Liver (tissue), 8 donors: ENCODE measurements at regions not wholly inside any gene's neighbourhood (a gene's known extent, or its start where the extent isn't known, plus 50 kb on each side); places are given as distances from the start of the nearest gene placed in this dataset.

Experiments
- DNase-seq: peaks from one replicate; pipeline ENCODE4 v3.0.0-alpha.2; 2017; ENCODE audit warnings: low spot score
- H3K27ac ChIP-seq, 2 donors: one replicate each; pipeline ENCODE4 v1.7.0; 2013; ENCODE audit warnings: inconsistent platforms in 2 of 2, low read length in 2 of 2, control low read depth in 1 of 2, low read depth in 1 of 2, mild to moderate bottlenecking in 1 of 2
- H3K27me3 ChIP-seq, 4 donors: one replicate each; pipeline versions ENCODE4 v1.6.1 to v1.7.0; 2013; ENCODE audit warnings: low read length in 3 of 4, inconsistent platforms in 1 of 4, mild to moderate bottlenecking in 1 of 4, moderate library complexity in 1 of 4; ENCODE audit not compliant: control insufficient read depth in 4 of 4, insufficient read depth in 4 of 4
- H3K36me3 ChIP-seq, 4 donors: one replicate each; pipeline versions ENCODE4 v1.6.1 to v1.7.0; 2013; ENCODE audit warnings: low read length in 3 of 4, mild to moderate bottlenecking in 3 of 4, low read depth in 1 of 4, moderate library complexity in 1 of 4; ENCODE audit not compliant: control insufficient read depth in 4 of 4, insufficient read depth in 3 of 4
- H3K4me1 ChIP-seq, 4 donors: one replicate each; pipeline versions ENCODE4 v1.6.1 to v1.7.0; 2013; ENCODE audit warnings: low read length in 3 of 4, mild to moderate bottlenecking in 3 of 4, moderate library complexity in 1 of 4; ENCODE audit not compliant: control insufficient read depth in 4 of 4, insufficient read depth in 4 of 4
- H3K4me3 ChIP-seq, 3 donors: one replicate each; pipeline versions ENCODE4 v1.6.1 to v1.7.0; 2013; ENCODE audit warnings: low read length in 3 of 3, control low read depth in 1 of 3, low read depth in 1 of 3, mild to moderate bottlenecking in 1 of 3
- H3K9ac ChIP-seq, 2 donors: one replicate each; pipeline ENCODE4 v1.7.0; 2013; ENCODE audit warnings: low read length in 2 of 2, mild to moderate bottlenecking in 2 of 2, moderate library complexity in 2 of 2, control low read depth in 1 of 2, low read depth in 1 of 2
- H3K9me3 ChIP-seq, 4 donors: one replicate each; pipeline versions ENCODE4 v1.6.1 to v1.7.0; 2013; ENCODE audit warnings: low read length in 3 of 4; ENCODE audit not compliant: control insufficient read depth in 4 of 4
- ATF3 ChIP-seq: IDR thresholded peaks from 2 replicates; pipeline ENCODE4 v1.6.1; 2016; ENCODE audit warnings: antibody characterized with exemption
- CTCF ChIP-seq: fragments of 150-350 bp; IDR thresholded peaks from 2 replicates; pipeline ENCODE4 v1.5.1; 2017; ENCODE audit warnings: improper control_type of control experiment, low read depth, low read length; ENCODE audit not compliant: missing input control
- EGR1 ChIP-seq, 2 donors: IDR thresholded peaks; 2 replicates each; pipeline ENCODE4 v1.6.1; 2016 to 2018; ENCODE audit warnings: antibody characterized with exemption in 2 of 2, low read depth in 2 of 2
- FOXA1 ChIP-seq: IDR thresholded peaks from 2 replicates; pipeline ENCODE4 v1.6.1; 2016; ENCODE audit warnings: antibody characterized with exemption
- FOXA2 ChIP-seq: IDR thresholded peaks from 2 replicates; pipeline ENCODE4 v1.6.1; 2016; ENCODE audit warnings: antibody characterized with exemption
- GABPA ChIP-seq, 2 donors: IDR thresholded peaks in 1 of 2; conservative IDR thresholded peaks in 1 of 2; 2 replicates each; pipeline ENCODE4 v1.6.1; 2016; ENCODE audit warnings: antibody characterized with exemption in 2 of 2, mild to moderate bottlenecking in 1 of 2, moderate library complexity in 1 of 2
- HNF4A ChIP-seq, 2 donors: conservative IDR thresholded peaks; 2 replicates each; pipeline ENCODE4 v1.6.1; 2016; ENCODE audit warnings: antibody characterized with exemption in 2 of 2, mild to moderate bottlenecking in 2 of 2
- HNF4G ChIP-seq: IDR thresholded peaks from 2 replicates; pipeline ENCODE4 v1.6.1; 2016; ENCODE audit warnings: antibody characterized with exemption
- JUND ChIP-seq, 2 donors: IDR thresholded peaks; 2 replicates each; pipeline ENCODE4 v1.6.1; 2016; ENCODE audit warnings: antibody characterized with exemption in 2 of 2
- MAX ChIP-seq: IDR thresholded peaks from 2 replicates; pipeline ENCODE4 v1.6.1; 2016; ENCODE audit warnings: antibody characterized with exemption
- NR2F2 ChIP-seq: IDR thresholded peaks from 2 replicates; pipeline ENCODE4 v1.6.1; 2016; ENCODE audit warnings: antibody characterized with exemption
- RAD21 ChIP-seq, 2 donors: IDR thresholded peaks; 2 replicates each; pipeline ENCODE4 v1.6.1; 2016; ENCODE audit warnings: antibody characterized with exemption in 2 of 2, mild to moderate bottlenecking in 2 of 2
- REST ChIP-seq: IDR thresholded peaks from 2 replicates; pipeline ENCODE4 v1.6.1; 2016; ENCODE audit warnings: antibody characterized with exemption, mild to moderate bottlenecking
- RXRA ChIP-seq, 2 donors: IDR thresholded peaks; 2 replicates each; pipeline ENCODE4 v1.6.1; 2017 to 2018; ENCODE audit warnings: antibody characterized with exemption in 2 of 2, mild to moderate bottlenecking in 1 of 2
- SP1 ChIP-seq: IDR thresholded peaks from 2 replicates; pipeline ENCODE4 v1.6.1; 2018; ENCODE audit warnings: antibody characterized with exemption, mild to moderate bottlenecking
- TAF1 ChIP-seq: conservative IDR thresholded peaks from 2 replicates; pipeline ENCODE4 v1.6.1; 2016; ENCODE audit warnings: antibody characterized with exemption, mild to moderate bottlenecking
- YY1 ChIP-seq: IDR thresholded peaks from 2 replicates; pipeline ENCODE4 v1.6.1; 2016; ENCODE audit warnings: antibody characterized with exemption, mild to moderate bottlenecking
- ZBTB33 ChIP-seq: IDR thresholded peaks from 2 replicates; pipeline ENCODE4 v1.6.1; 2016; ENCODE audit warnings: antibody characterized with exemption
- WGBS: extraction: QIAGEN DNeasy Blood & Tissue Kit; methylation state at CpG from one replicate; pipeline ENCODE4 v1.1.7; 2013; 5-methylcytosine and 5-hydroxymethylcytosine counted together
- donor health status: healthy.
- donor health status: healthy.
- donor health status: healthy.
- donor health status: healthy.
- donor health status: healthy.

- Histone ChIP-seq H3K27me3 (peaks cover 0 to 2% (median 0%) of the 10 kb centered on the region in 4 donors), H3K9ac (no peak overlapping the region), H3K27ac (no peak overlapping the region), H3K4me3 (no peak overlapping the region), H3K36me3 (no peaks in the 10 kb centered on the region), H3K9me3 (peaks cover 4 to 6% (median 5%) of the 10 kb centered on the region in 4 donors), H3K4me1 (no peaks in the 10 kb centered on the region)
- no peak for DNase-seq
- WGBS = 84% methylated on average over 1 of the region's 1 CpG
- TF ChIP-seq ATF3 = no peak
Observed at GRCh38 chr16:22692034-22692433, 121.9 kb upstream of the HS3ST2 start.

GRCh38 chr16:22692916-22693637 lies 120.9 kb upstream of the HS3ST2 start:
- WGBS = 77% methylated on average over 6 of the region's 6 CpGs
- Histone ChIP-seq H3K4me1 (no peaks in the 10 kb centered on the region), H3K9me3 (no peaks in the 10 kb centered on the region), H3K27me3 (peaks cover 0 to 2% (median under 1%) of the 10 kb centered on the region in 4 donors), H3K36me3 (no peaks in the 10 kb centered on the region), H3K9ac (no peak overlapping the region), H3K4me3 (no peak overlapping the region), H3K27ac (no peak overlapping the region)
- TF ChIP-seq REST (no peak), GABPA (IDR thresholded peaks at IDR 0.05 in 1 of 2, conservative IDR thresholded peaks at IDR 0.05 in 1 of 2) (no peak), HNF4A (conservative IDR thresholded peaks at IDR 0.05) (no peak), ATF3 (no peak), SP1 (no peak), CTCF (no peak), HNF4G (no peak), EGR1 (IDR thresholded peaks at IDR 0.05; ENCODE audit: low read depth in 2 of 2) (no peak), FOXA2 (no peak), ZBTB33 (no peak), NR2F2 (no peak), YY1 (no peak), RAD21 (IDR thresholded peaks at IDR 0.05) (no peak), JUND (IDR thresholded peaks at IDR 0.05) (no peak), TAF1 (no peak), FOXA1 (no peak), RXRA (IDR thresholded peaks at IDR 0.05) (no peak), MAX (no peak)
- no peak for DNase-seq
